GM18861 (cell line): ENCODE measurements at regions not wholly inside any gene's neighbourhood (a gene's known extent, or its start where the extent isn't known, plus 50 kb on each side); places are given as distances from the start of the nearest gene placed in this dataset.
"Not testable (repeated sequence)": the region's sequence is repeated elsewhere in the genome, so short reads cannot be mapped to it uniquely, and the experiment has no call there.

Experiments used
- ATAC-seq: cut with Tn5 transposase; IDR thresholded peaks from one replicate; pipeline ENCODE4 v1.9.1; 2021; ENCODE audit not compliant: unreplicated experiment

GRCh38 chr15:31504462-31504839 lies 177.8 kb downstream of the KLF13 start:
- ATAC-seq, result no peak

GRCh38 chr15:31507573-31507972 lies 180.9 kb downstream of the KLF13 start:
- not testable (repeated sequence) for ATAC-seq

- ATAC-seq, result no peak
Measured at GRCh38 chr15:31508656-31509055, 182.0 kb downstream of the KLF13 start.

- ATAC-seq, result no peak
Measured at GRCh38 chr15:31510057-31510456, 183.4 kb downstream of the KLF13 start.

- ATAC-seq, result no peak
Measured at GRCh38 chr15:31511707-31512310, 185.2 kb downstream of the KLF13 start.

GRCh38 chr15:31513178-31513577 lies 186.5 kb downstream of the KLF13 start:
- no peak for ATAC-seq

- ATAC-seq, result no peak
Measured at GRCh38 chr15:31516440-31516839, 189.8 kb downstream of the KLF13 start.

- no peak for ATAC-seq
Measured at GRCh38 chr15:31516874-31517273, 190.2 kb downstream of the KLF13 start.

- ATAC-seq, result no peak
Measured at GRCh38 chr15:31517711-31518110, 191.1 kb downstream of the KLF13 start.

- ATAC-seq, result no peak
Measured at GRCh38 chr15:31522028-31522427, 195.4 kb downstream of the KLF13 start.

GRCh38 chr15:31523027-31523654 lies 196.5 kb downstream of the KLF13 start:
- no peak for ATAC-seq

GRCh38 chr15:31523655-31524049 lies 197.0 kb downstream of the KLF13 start:
- no peak for ATAC-seq

- ATAC-seq, result no peak
Measured at GRCh38 chr15:31525185-31525695, 198.6 kb downstream of the KLF13 start.

GRCh38 chr15:31525988-31526665 lies 199.5 kb downstream of the KLF13 start:
- ATAC-seq, result no peak

- ATAC-seq, result no peak
Measured at GRCh38 chr15:31526916-31527690, 200.5 kb downstream of the KLF13 start.

GRCh38 chr15:31528846-31529245 lies 202.2 kb downstream of the KLF13 start:
- no peak for ATAC-seq

- ATAC-seq, result no peak
Measured at GRCh38 chr15:31537770-31538592, 211.3 kb downstream of the KLF13 start.

- no peak for ATAC-seq
Measured at GRCh38 chr15:31540633-31541032, 214.0 kb downstream of the KLF13 start.

- ATAC-seq, result no peak
Measured at GRCh38 chr15:31544361-31544760, 217.7 kb downstream of the KLF13 start.

- ATAC-seq, result no peak
Measured at GRCh38 chr15:31545257-31545656, 218.6 kb downstream of the KLF13 start.
